Common myeloid progenitor, CD34-positive (primary cell): ENCODE measurements at regions not wholly inside any gene's neighbourhood (a gene's known extent, or its start where the extent isn't known, plus 50 kb on each side); places are given as distances from the start of the nearest gene placed in this dataset.

Experiments used
- CTCF ChIA-PET: fragments of 350-600 bp; sonication (Branson Sonifier 250); formaldehyde crosslinking; loops from one replicate; lab custom pipeline; 2021; ENCODE audit warnings: antibody characterized with exemption; lab: Charles Lee
- POLR2A ChIA-PET: fragments of 350-600 bp; sonication (Branson Sonifier 250); formaldehyde crosslinking; loops from one replicate; lab custom pipeline; 2021; ENCODE audit warnings: antibody characterized with exemption; lab: Charles Lee
- DNase-seq, 3 donors: peaks; one replicate each; pipeline versions ENCODE4 v3.0.0 to v3.0.0-alpha.2; 2013
- H3K27ac ChIP-seq, 2 experiments: 1 replicate in 1 of 2; 2 replicates in 1 of 2; pipeline ENCODE4 v1.7.0; 2013; ENCODE audit warnings: inconsistent platforms in 2 of 2, low read length in 2 of 2, mild to moderate bottlenecking in 2 of 2, low read depth in 1 of 2, moderate library complexity in 1 of 2; ENCODE audit not compliant: severe bottlenecking in 2 of 2, insufficient read depth in 1 of 2, poor library complexity in 1 of 2
- H3K27me3 ChIP-seq, 5 experiments: replicated peaks in 2 of 5; 1 replicate in 3 of 5; 2 replicates in 2 of 5; pipeline versions ENCODE4 v1.6.1 to v1.7.0; 2013; ENCODE audit warnings: low read length in 4 of 5, mild to moderate bottlenecking in 2 of 5, moderate library complexity in 2 of 5, inconsistent platforms in 1 of 5; ENCODE audit not compliant: insufficient read depth in 5 of 5, control insufficient read depth in 4 of 5
- H3K36me3 ChIP-seq, 4 experiments: 1 replicate in 2 of 4; 2 replicates in 2 of 4; pipeline versions ENCODE4 v1.6.1 to v1.7.0; 2013; ENCODE audit warnings: low read length in 3 of 4, control low read depth in 1 of 4, mild to moderate bottlenecking in 1 of 4; ENCODE audit not compliant: control insufficient read depth in 4 of 4, insufficient read depth in 4 of 4
- H3K4me1 ChIP-seq, 4 experiments: 1 replicate in 3 of 4; 2 replicates in 1 of 4; pipeline versions ENCODE4 v1.6.1 to v1.7.1; 2013; ENCODE audit warnings: low read length in 3 of 4, mild to moderate bottlenecking in 3 of 4, control low read depth in 1 of 4, inconsistent platforms in 1 of 4, moderate library complexity in 1 of 4; ENCODE audit not compliant: control insufficient read depth in 4 of 4, insufficient read depth in 4 of 4; ENCODE audit errors: control extremely low read depth in 1 of 4
- H3K4me3 ChIP-seq, 7 experiments: 1 replicate in 4 of 7; 2 replicates in 3 of 7; pipeline versions ENCODE4 v1.5.1 to v1.7.0; 2013; ENCODE audit warnings: mild to moderate bottlenecking in 7 of 7, low read length in 6 of 7, moderate library complexity in 6 of 7, inconsistent platforms in 2 of 7, low read depth in 2 of 7, control low read depth in 1 of 7; ENCODE audit not compliant: insufficient read depth in 4 of 7, control insufficient read depth in 1 of 7; ENCODE audit errors: extremely low read depth in 1 of 7
- H3K9me3 ChIP-seq, 5 experiments: 1 replicate in 4 of 5; 2 replicates in 1 of 5; pipeline versions ENCODE4 v1.6.1 to v1.7.1; 2013; ENCODE audit warnings: low read length in 4 of 5, mild to moderate bottlenecking in 2 of 5, inconsistent platforms in 1 of 5, low read depth in 1 of 5, moderate library complexity in 1 of 5; ENCODE audit not compliant: control insufficient read depth in 4 of 5, insufficient read depth in 2 of 5; ENCODE audit errors: control extremely low read depth in 1 of 5
- WGBS: methylation state at CpG from one replicate; pipeline ENCODE4 v1.1.5; 2013; ENCODE audit not compliant: insufficient coverage; 5-methylcytosine and 5-hydroxymethylcytosine counted together

DNA sequence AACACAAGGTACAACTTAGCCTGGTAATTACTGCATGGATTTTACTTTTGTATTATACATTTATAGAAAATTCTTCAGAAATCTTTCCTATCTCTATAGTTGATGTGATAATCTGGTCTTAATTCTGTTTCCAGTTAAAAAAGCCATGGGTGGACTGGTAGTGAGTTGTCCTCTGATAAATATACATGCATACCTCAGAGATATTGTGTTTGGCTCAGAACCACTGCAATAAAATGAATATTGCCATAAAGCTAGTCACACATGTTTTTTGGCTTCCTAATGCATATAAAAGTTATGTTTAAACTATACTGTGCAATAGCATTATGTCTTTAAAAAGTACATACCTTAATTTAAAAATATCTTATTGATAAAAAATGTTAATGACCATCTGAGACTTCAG, 708.6 kb upstream of the MARCKS start:
- Histone ChIP-seq H3K36me3 (no peaks in the 10 kb centered on the region), H3K27ac (no peak overlapping the region), H3K4me3 (no peak overlapping the region), H3K9me3 (peaks cover 0 to 5% (median 3%) of the 10 kb centered on the region in 5 experiments), H3K27me3 (no peaks in the 10 kb centered on the region), H3K4me1 (no peaks in the 10 kb centered on the region)
- POLR2A ChIA-PET: no interaction called here
- no peak for DNase-seq
- CTCF ChIA-PET: interaction anchor here (0.6 kb wide), 1 partner anchor 460 kb away, joined by 3 read pairs; no protein-coding TSS in a partner anchor

DNA sequence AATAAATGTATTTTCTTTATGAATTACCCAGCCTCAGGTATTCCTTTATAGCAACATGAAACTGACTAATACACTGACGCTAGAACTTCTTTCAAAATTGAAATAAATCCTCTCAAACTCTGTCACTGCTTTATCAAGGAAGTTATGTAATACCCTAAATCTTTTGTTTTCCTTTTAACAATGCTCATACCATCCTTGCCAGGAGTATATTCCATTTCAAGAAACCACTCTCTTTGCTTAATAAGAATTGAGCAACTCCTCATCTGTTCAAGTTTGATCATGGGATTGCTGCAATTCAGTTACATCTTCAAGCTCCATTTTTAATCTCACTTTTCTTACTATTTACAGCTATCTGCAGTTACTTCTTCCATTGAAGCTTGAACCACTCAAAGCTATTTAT, 707.6 kb upstream of the MARCKS start:
- Histone ChIP-seq H3K4me3 (no peak overlapping the region), H3K4me1 (no peaks in the 10 kb centered on the region), H3K27ac (no peak overlapping the region), H3K9me3 (peaks cover 0 to 5% (median 3%) of the 10 kb centered on the region in 5 experiments), H3K27me3 (no peaks in the 10 kb centered on the region), H3K36me3 (no peaks in the 10 kb centered on the region)
- WGBS: 100% methylated on average over 1 of the region's 1 CpG
- ChIA-PET CTCF (no interaction called here), POLR2A (no interaction called here)
- no peak for DNase-seq

DNA sequence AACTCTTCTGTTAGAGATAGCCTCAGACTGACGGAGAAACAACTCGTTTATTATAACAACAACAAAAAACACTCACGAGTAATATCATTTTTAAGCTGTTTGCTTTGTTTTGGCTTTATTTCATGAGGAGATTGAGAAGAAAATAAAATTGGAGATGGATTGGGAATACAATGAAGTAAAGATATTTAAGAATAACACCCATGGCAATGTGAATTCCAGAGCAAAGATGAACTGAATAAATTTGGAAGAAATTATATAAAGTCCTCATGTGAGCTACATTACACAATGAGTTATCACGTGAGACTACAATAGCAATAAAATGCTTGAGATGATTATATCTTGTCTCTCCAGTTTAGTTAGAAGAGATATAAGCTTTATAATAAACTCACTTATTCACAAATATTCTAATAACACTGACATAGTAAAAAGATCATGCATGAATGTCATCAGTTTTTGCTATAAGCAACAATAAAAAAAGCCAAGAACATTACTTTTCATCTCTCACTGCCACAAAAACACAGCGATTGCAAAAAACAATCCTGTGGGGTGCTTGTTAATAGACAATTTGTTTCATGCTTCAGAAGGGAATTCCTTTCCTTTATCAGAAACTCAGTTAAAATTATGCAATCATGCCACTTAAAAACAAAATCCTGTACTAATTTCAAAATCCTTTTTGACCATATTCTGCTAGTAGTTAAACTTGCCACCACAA, 696.7 kb upstream of the MARCKS start:
- no peak overlapping the region for H3K4me3 ChIP-seq
- DNase-seq: no peak
- H3K27ac ChIP-seq: no peak overlapping the region
- no peaks in the 10 kb centered on the region for H3K9me3 ChIP-seq
- H3K36me3 ChIP-seq: no peaks in the 10 kb centered on the region
- CTCF ChIA-PET: interaction anchor here (0.6 kb wide), 1 partner anchor 315 kb away, joined by 3 read pairs; no protein-coding TSS in a partner anchor
- POLR2A ChIA-PET: interaction anchor here (1.0 kb wide), 1 partner anchor 12 kb away, joined by 3 read pairs; no protein-coding TSS in a partner anchor
- WGBS: no CpG with 5 or more reads among the region's 5 CpGs
- no peaks in the 10 kb centered on the region for H3K4me1 ChIP-seq
- H3K27me3 ChIP-seq: no peaks in the 10 kb centered on the region

DNA sequence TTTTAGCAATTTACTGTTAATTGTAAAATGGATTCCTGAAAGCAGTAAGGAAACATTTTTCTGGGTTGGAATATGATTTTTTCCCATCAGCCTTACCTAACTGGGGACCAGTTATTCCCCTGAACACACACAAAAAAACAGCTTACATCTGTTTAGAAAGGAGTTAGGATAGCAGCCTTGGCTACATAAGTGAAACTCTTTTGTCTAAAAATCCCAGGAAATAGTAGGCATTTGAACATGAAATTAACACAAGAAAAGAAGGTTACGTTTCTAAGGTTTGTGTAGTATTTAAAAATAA, 696.2 kb upstream of the MARCKS start:
- POLR2A ChIA-PET: interaction anchor here (1.0 kb wide), 1 partner anchor 12 kb away, joined by 3 read pairs; no protein-coding TSS in a partner anchor
- CTCF ChIA-PET: interaction anchor here (0.6 to 1.4 kb wide), 2 partner anchors 26 to 314 kb away, joined by 3 read pairs; no protein-coding TSS in a partner anchor

DNA sequence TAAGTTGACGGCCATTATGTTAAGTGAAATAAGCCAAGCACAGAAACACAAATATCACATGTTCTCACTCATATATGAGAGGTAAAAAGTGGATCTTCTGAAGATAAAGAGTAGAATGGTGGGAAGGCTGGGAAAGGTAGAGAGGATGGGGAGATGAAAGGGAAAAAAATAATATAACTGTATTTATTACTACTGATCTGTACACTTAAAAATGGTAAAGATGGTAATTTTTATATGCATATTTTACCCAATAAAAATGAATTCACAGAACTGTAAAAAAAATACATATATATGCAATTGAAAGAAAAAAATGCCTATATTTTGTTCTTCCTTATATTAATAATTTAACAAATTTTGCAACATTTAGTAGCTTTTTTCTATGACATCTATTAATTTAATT, 694.4 kb upstream of the MARCKS start:
- POLR2A ChIA-PET: no interaction called here
- WGBS: no CpG with 5 or more reads among the region's 1 CpG
- DNase-seq: no peak

More for the DNA sequence above, 696.2 kb upstream of the MARCKS start:
- no peaks in the 10 kb centered on the region for H3K9me3 ChIP-seq
- H3K4me3 ChIP-seq: no peak overlapping the region
- H3K27ac ChIP-seq: no peak overlapping the region
- H3K4me1 ChIP-seq: no peaks in the 10 kb centered on the region
- no peak for DNase-seq
- H3K36me3 ChIP-seq: no peaks in the 10 kb centered on the region
- no CpG with 5 or more reads among the region's 1 CpG for WGBS
- H3K27me3 ChIP-seq: no peaks in the 10 kb centered on the region

DNA sequence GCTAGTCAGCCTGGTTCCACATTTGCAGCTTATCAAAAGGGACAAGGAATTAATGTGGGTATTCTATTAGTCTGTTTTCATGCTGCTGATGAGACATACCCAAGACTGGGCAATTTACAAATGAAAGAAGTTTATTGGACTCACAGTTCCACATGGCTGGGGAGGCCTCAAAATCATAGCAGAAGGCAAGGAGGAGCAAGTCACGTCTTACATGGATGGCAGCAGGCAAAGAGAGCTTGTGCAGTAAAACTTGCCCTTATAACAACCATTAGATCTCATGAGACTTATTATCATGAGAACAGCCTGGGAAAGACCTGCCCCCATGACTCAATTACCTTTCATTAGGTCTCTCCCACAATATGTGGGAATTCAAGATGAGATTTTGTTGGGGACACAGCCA, 689.1 kb upstream of the MARCKS start:
- H3K27ac ChIP-seq: no peak overlapping the region
- DNase-seq: no peak
- H3K9me3 ChIP-seq: peaks cover 0 to 2% (median 0%) of the 10 kb centered on the region in 5 experiments
- H3K4me1 ChIP-seq: no peaks in the 10 kb centered on the region
- POLR2A ChIA-PET: no interaction called here
- H3K27me3 ChIP-seq: no peaks in the 10 kb centered on the region
- 100% methylated on average over 1 of the region's 1 CpG for WGBS
- H3K4me3 ChIP-seq: no peak overlapping the region
- CTCF ChIA-PET: interaction anchor here (1.4 kb wide), 1 partner anchor 13 kb away, joined by 5 read pairs; no protein-coding TSS in a partner anchor
- no peaks in the 10 kb centered on the region for H3K36me3 ChIP-seq

More for the DNA sequence above, 694.4 kb upstream of the MARCKS start:
- Histone ChIP-seq H3K9me3 (no peaks in the 10 kb centered on the region), H3K36me3 (no peaks in the 10 kb centered on the region), H3K27ac (no peak overlapping the region), H3K4me1 (no peaks in the 10 kb centered on the region), H3K27me3 (no peaks in the 10 kb centered on the region), H3K4me3 (no peak overlapping the region)
- CTCF ChIA-PET: no interaction called here

DNA sequence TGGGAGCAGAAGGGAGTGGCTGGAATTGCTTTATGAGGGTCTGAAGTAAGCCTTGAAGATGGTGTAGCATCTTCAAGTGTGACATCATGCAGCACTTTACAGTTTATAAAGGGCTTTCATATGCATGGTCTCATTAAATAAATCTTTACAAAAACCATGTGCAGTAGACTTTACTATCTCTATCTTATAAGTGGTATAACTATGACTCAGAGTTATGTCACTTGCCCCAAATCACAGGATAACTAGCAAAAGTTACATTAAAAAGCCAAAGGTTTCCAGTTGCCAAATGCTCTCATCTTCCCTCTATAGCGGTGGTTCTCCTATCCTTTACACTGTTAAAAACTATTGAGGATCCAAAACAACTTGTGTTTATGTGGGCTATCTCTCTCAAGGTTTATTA, 687.7 kb upstream of the MARCKS start:
- WGBS: no CpG with 5 or more reads among the region's 1 CpG
- peaks cover 0 to 2% (median 0%) of the 10 kb centered on the region in 5 experiments for H3K9me3 ChIP-seq
- H3K36me3 ChIP-seq: no peaks in the 10 kb centered on the region
- H3K4me3 ChIP-seq: no peak overlapping the region
- no peak overlapping the region for H3K27ac ChIP-seq
- ChIA-PET POLR2A (no interaction called here), CTCF (interaction anchor here (1.0 kb wide), 1 partner anchor 98 kb away, joined by 3 read pairs; no protein-coding TSS in a partner anchor)
- no peaks in the 10 kb centered on the region for H3K4me1 ChIP-seq
- no peak for DNase-seq
- no peaks in the 10 kb centered on the region for H3K27me3 ChIP-seq
